ENCODE measurements at regions not wholly inside any gene's neighbourhood (a gene's known extent, or its start where the extent isn't known, plus 50 kb on each side); places are given as distances from the start of the nearest gene placed in this dataset.

GRCh38 chr3:187942658-187943241 is 197.5 kb upstream of the BCL6 start:
- TF ChIP-seq CTCF (IDR thresholded peaks at IDR 0.05) (no peak), EP300 (IDR thresholded peaks at IDR 0.05) (no peak), POLR2A (IDR thresholded peaks at IDR 0.05) (no peak)
